GM21381 (cell line): ENCODE measurements at regions not wholly inside any gene's neighbourhood (a gene's known extent, or its start where the extent isn't known, plus 50 kb on each side); places are given as distances from the start of the nearest gene placed in this dataset.
"Not testable (repeated sequence)": the region's sequence is repeated elsewhere in the genome, so short reads cannot be mapped to it uniquely, and the experiment has no call there.

Experiments used
- ATAC-seq: cut with Tn5 transposase; IDR thresholded peaks from one replicate; pipeline ENCODE4 v1.9.1; 2021; ENCODE audit warnings: mild to moderate bottlenecking, moderate library complexity; ENCODE audit not compliant: unreplicated experiment

- ATAC-seq: no peak
These were observed 54.4 kb upstream of the BMP4 start for GRCh38 chr14:54010981-54011380.

DNA sequence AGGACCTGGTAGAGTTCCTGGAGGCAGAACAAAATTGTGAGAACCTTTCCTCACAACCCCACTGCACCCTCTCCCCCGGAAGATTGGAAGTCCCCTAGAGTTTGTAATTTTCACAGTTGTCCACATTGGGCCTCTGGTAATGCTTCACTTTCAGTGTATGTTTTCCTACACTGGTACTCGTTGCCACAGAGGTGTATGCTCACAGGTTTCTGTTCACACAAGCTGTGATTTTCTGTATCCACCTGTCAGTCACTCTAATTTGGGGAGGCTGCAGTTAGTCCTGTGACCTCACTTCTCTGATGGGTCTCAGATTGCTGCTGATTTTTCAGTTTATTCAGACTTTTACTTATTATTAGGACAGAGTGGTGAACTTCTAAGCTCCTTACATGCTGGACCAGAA is 66.4 kb upstream of the BMP4 start:
- ATAC-seq: no peak

- no peak for ATAC-seq
These were observed 69.0 kb upstream of the BMP4 start for GRCh38 chr14:54025661-54026060.

- ATAC-seq: no peak
These were observed 70.0 kb upstream of the BMP4 start for GRCh38 chr14:54026671-54027070.

- not testable (repeated sequence) for ATAC-seq
These were observed 74.4 kb upstream of the BMP4 start for GRCh38 chr14:54030996-54031395.

- not testable (repeated sequence) for ATAC-seq
These were observed 76.7 kb upstream of the BMP4 start for GRCh38 chr14:54033285-54033684.

GRCh38 chr14:54038724-54039123 is 82.1 kb upstream of the BMP4 start:
- ATAC-seq: no peak

DNA sequence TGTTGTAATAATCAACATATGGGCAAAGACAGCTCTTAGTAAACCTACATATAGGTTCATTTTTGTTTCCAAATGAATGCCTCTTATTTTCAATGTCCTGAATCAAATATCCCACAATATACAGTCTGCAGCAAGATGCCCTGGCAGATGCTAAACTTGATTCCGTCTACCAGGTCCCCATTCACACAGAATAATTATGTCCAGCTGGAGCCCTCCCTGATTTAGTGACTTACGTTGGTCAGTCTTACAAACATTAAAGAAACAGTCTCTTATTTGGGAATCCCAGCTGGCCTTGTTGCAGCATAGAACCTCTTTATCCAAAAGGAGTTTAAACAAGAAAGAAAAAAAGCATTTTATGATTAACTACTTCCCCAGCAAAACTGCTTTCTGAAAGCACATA is 82.7 kb upstream of the BMP4 start:
- ATAC-seq: no peak

DNA sequence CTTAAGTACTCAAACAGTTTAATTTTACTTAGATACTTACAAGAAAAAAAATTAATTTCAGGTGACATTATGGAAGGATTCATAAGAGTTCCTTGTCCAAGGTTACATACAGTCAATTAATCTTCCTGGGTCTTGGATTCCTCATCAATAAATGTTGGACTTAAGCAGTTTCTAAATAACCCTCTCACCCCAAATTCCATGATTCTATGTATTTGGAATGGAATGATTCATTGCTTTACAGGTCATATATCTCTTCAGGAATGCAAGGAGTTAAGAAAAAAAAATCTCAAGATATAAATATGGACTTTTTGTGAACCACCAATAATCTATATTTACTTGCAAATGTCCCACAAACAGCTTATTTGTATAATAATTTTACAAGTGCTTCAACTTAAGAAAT is 84.2 kb upstream of the BMP4 start:
- no peak for ATAC-seq

DNA sequence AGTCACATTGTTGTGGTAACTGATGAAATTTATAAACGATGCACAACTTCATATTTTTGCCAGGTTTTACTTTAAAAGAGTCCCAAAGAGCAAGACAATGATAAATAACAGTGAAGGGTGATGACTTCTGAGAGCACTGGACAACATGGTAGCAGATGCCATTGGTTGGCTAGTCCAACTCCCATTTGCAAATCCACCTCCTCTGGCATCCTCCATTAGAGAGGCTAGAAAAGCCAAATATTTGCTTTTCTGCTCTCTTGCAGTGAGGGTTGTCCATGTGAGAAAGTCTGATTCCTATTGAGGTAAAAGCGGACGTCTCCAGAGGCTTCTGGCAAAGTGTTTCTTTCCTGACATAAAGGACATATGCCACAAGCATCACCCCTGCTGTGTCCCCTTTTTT is 89.6 kb upstream of the BMP4 start:
- ATAC-seq: no peak

DNA sequence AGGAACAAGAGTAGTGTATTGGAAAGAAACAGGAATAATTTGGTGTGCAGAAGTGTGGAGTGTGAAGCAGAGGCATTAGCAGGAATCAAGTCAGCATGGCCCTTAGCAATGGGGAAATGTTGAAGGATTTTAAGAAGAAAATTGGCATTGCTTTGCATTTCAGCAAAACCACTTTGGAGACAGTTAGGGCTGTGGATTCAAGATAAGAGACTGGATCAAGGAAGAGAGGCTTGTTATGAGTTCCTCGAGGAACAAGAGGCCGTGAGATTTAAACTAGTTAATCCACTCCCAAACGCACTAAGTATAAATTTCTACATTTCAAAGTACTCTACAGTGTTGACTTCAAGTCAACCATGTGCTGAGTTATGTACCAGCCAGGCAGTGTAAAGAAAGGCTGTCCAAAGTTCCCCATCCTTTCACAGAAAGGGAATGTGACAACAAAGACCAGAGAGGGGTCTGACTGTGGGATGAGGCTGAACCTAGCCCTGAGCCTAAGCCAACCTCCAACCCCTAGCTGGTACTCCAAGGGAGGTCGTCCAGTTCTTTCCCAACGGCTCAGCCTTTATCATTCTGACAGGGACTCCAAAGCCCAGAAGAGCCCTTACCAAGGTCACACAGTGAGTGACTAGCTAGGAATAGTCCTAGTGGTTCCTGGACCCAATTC is 91.2 kb upstream of the BMP4 start:
- no peak for ATAC-seq

DNA sequence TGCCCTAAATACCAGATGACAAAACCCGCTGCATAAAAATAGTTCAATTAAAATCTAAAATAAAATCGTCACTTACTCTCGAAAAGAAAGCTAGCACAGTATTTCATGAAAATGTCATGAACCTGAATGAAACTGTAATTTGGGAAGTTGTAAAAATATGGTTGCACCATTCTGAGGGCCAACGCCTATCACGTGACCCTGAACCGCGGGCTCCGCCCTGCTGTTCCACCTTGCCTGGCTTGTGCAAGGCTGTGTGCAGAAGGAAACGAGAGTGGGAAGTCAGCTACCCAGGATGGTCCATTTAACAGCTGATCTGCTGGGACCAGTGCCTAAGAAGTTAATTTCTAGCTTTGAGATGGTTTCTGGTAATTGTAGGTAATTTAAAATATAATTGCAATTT is 91.7 kb upstream of the BMP4 start:
- ATAC-seq: no peak

- no peak for ATAC-seq
These were observed 92.1 kb upstream of the BMP4 start for GRCh38 chr14:54048736-54049135.

- ATAC-seq: no peak
These were observed 94.1 kb upstream of the BMP4 start for GRCh38 chr14:54050759-54051158.

DNA sequence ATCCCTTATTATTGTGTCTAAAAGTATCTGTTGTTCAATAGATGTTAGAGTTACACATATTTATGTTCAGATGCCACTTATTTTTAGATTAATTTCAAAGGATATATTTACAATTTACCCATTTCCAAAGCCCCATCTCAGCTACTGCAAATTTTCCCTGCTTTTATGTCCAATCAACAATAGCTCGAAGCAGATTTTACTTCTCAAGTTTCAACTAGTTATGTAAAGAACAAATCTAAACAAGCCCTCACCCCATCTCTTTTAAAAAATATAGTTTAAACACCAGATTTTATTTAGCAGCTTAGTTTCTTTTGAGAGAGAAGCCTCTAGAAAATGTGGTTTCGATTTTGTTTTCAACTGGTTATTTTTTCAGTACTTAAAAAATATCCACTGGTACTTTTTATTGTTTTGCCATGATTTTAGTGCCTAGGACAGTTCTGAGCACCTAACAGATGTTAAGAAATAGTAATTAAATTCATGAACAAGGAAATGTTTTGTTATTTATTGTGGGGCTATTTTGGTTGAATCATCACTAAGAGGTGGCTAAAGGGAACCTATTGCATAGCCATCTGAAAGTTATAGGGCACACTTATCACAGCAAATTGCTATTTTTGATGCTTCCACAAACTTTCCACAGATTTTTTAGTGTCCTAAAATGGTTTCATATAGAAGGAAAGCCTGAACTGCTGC is 96.2 kb upstream of the BMP4 start:
- no peak for ATAC-seq

GRCh38 chr14:54053386-54053745 is 96.7 kb upstream of the BMP4 start:
- no peak for ATAC-seq

DNA sequence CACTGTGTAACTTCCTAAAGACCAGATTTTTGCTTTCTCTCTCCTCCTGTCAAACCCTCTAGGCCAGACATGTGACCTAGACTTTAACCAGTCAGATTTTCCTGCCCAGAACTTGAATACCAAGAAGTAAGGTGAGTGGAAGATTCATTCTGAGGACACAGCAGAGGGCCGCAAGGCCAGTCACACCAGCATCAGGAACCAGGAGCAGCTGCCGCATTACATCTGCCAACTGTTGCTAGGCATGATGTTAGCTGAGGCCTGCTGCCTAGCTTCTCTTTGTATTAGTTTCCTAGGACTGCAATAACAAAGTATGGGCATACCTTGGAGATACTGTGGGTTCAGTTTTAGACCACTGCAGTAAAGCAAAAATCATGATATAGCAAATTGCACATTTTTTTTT is 101.9 kb upstream of the BMP4 start:
- no peak for ATAC-seq

- ATAC-seq: no peak
These were observed 127.1 kb upstream of the BMP4 start for GRCh38 chr14:54083549-54084239.

GRCh38 chr14:54085232-54085761 is 128.7 kb upstream of the BMP4 start:
- no peak for ATAC-seq

DNA sequence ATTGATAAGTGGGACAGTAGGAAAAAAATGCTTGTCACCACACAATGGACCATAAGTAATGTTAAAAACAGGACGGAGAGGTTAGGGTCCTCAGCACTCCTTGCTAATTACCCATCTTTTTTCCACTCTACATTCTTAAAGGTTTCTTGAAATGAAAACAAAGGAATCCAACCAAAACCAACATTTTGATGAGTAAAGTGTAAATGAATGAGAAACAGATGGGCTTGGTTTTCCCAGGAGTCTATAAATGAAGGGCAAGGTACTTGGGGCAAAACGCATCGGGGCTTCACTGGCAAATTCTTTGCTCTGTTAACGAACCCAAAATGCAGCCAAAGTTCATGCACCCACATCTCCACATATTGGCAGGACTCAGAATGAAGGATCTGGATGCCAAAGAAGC is 129.2 kb upstream of the BMP4 start:
- no peak for ATAC-seq

- no peak for ATAC-seq
These were observed 130.1 kb upstream of the BMP4 start for GRCh38 chr14:54086767-54087166.

- ATAC-seq: no peak
These were observed 130.8 kb upstream of the BMP4 start for GRCh38 chr14:54087376-54087775.
